RWPE1 (cell line): ENCODE measurements at regions not wholly inside any gene's neighbourhood (a gene's known extent, or its start where the extent isn't known, plus 50 kb on each side); places are given as distances from the start of the nearest gene placed in this dataset.
"Not testable (repeated sequence)": the region's sequence is repeated elsewhere in the genome, so short reads cannot be mapped to it uniquely, and the experiment has no call there.

Experiments used
- CTCF ChIA-PET: fragments of 350-600 bp; sonication (Branson Sonifier 250); formaldehyde crosslinking; extraction: SDS; loops from one replicate; lab custom pipeline; 2021; lab: Yijun Ruan, JAX
- POLR2A ChIA-PET: fragments of 400-600 bp; formaldehyde crosslinking; extraction: SDS; loops from one replicate; lab custom pipeline; 2020; ENCODE audit warnings: antibody characterized with exemption; ENCODE audit not compliant: low non-redundant PET; lab: Yijun Ruan, JAX
- DNase-seq: peaks from one replicate; pipeline ENCODE4 v3.0.0; 2012; ENCODE audit warnings: low spot score
- H3K27ac ChIP-seq: fragments of 450-650 bp; 2 replicates; pipeline ENCODE4 v1.5.1; 2017
- CTCF ChIP-seq: fragments of 450-650 bp; conservative IDR thresholded peaks from 2 replicates; pipeline ENCODE4 v1.5.1; 2017; ENCODE audit warnings: low read depth, mild to moderate bottlenecking

DNA sequence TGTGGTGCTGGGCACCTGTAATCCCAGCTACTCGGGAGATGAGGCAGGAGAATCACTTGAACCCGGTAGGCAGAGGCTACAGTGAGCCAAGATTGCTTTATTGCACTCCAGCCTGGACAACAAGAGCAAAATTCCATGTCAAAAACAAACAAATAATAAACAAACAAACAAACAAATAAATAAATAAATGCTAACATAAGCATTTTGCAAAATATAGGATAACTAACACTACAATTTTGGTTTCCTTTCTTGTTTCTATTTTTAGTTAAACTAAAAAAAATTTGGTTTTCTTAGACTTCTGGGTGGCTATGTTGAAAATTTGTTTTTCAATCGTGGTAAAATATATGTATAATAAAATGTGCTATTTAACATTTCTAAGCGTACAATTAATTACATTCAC lies 115.0 kb upstream of the ZNF516 start:
- ChIA-PET CTCF (interaction anchor here (0.7 kb wide), 1 partner anchor 246 kb away, joined by 3 read pairs; no protein-coding TSS in a partner anchor), POLR2A (no interaction called here)

GRCh38 chr18:76605341-76605929 lies 110.4 kb upstream of the ZNF516 start:
- ChIA-PET POLR2A (no interaction called here), CTCF (interaction anchor here (0.6 kb wide), 1 partner anchor 15 kb away, joined by 3 read pairs; no protein-coding TSS in a partner anchor)
- DNase-seq: no peak
- no peak for TF ChIP-seq CTCF
- no peak overlapping the region for H3K27ac ChIP-seq

More for the DNA sequence above, 115.0 kb upstream of the ZNF516 start:
- DNase-seq: no peak
- no peak overlapping the region for H3K27ac ChIP-seq
- no peak for TF ChIP-seq CTCF

DNA sequence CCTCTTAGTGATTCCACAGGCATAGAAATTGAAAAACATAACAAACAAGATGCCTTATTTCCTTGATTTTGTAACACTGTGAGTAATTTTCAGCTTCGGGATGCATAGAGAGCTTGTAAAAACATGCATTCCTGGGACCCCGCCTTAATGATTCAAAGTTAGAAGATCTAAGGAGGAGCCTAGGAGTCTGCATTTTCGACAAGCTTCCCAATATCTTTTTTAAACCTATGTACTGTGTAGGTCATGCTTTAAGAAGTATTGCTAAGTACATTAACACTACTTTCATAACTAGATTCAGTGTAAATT lies 109.8 kb upstream of the ZNF516 start:
- DNase-seq: no peak
- no peak for TF ChIP-seq CTCF
- CTCF ChIA-PET: interaction anchor here (0.6 kb wide), 1 partner anchor 16 kb away, joined by 3 read pairs; no protein-coding TSS in a partner anchor
- no peak overlapping the region for H3K27ac ChIP-seq
- POLR2A ChIA-PET: no interaction called here

GRCh38 chr18:76604108-76604934 lies 109.3 kb upstream of the ZNF516 start:
- no peak for DNase-seq
- POLR2A ChIA-PET: no interaction called here
- no peak for TF ChIP-seq CTCF
- CTCF ChIA-PET: interaction anchor here (0.6 kb wide), 1 partner anchor 16 kb away, joined by 3 read pairs; no protein-coding TSS in a partner anchor
- H3K27ac ChIP-seq: no peak overlapping the region

GRCh38 chr18:76602191-76602590 lies 107.1 kb upstream of the ZNF516 start:
- ChIA-PET POLR2A (no interaction called here), CTCF (no interaction called here)
- no peak overlapping the region for H3K27ac ChIP-seq
- no peak for TF ChIP-seq CTCF
- no peak for DNase-seq

DNA sequence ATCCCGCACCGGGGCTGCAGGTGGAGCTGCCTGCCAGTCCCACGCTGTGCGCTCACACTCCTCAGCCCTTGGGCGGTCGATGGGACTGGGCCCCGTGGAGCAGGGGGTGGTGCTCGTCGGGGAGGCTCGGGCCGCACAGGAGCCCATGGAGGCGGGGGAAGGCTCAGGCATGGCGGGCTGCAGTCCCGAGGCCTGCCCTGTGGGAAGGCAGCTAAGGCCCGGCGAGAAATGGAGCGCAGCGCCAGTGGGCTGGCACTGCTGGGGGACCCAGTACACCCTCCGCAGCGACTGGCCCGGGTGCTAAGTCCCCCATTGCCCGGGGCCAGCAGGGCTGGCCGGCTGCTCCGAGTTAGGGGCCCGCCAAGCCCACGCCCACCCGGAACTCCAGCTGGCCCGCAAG lies 105.0 kb upstream of the ZNF516 start:
- CTCF ChIA-PET, H3K27ac ChIP-seq, DNase-seq, POLR2A ChIA-PET: not testable (repeated sequence)

- no peak for DNase-seq
- H3K27ac ChIP-seq: no peak overlapping the region
- TF ChIP-seq CTCF: no peak
- POLR2A ChIA-PET: no interaction called here
- CTCF ChIA-PET: no interaction called here
Measured at GRCh38 chr18:76594966-76595365, 99.9 kb upstream of the ZNF516 start.
